ENCODE measurements at regions not wholly inside any gene's neighbourhood (a gene's known extent, or its start where the extent isn't known, plus 50 kb on each side); places are given as distances from the start of the nearest gene placed in this dataset.

DNA sequence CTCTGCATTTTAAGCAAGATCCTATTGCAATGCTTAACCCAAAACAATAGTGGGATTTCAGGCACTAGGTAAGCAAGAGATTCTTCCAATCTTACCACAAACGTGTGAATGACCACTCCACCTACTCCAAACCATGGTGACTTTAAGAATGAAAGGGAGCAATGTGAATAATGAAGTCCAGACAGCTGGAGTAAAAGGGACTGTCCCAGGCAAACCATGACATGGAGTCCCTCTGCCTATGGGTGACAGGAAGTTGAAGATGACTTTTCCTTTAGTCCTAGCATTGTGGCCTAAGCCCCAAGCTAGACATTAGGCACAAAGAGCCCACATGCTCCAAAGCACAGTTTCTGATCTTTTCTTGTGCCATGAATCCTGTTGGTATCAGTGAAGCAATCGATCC is 179.0 kb downstream of the SHQ1 start:
- H3K27ac Mint-ChIP-seq, result no peak overlapping the region
- Histone ChIP-seq H3K4me1 (ENCODE audit: insufficient read depth, low read length) (no peaks in the 10 kb centered on the region), H3K27me3 (ENCODE audit: insufficient read depth, low read length) (no peaks in the 10 kb centered on the region), H3K27ac (ENCODE audit: low read depth, low read length) (no peak overlapping the region), H3K9me3 (ENCODE audit: control insufficient read depth in 1 of 2, low read length in 2 of 2) (no peaks in the 10 kb centered on the region), H3K36me3 (ENCODE audit: insufficient read depth, low read length) (no peaks in the 10 kb centered on the region), H3K4me3 (ENCODE audit: low read length in 2 of 2) (no peak overlapping the region)
- no peaks in the 10 kb centered on the region for H3K9me3 Mint-ChIP-seq
- no peaks in the 10 kb centered on the region for H3K4me1 Mint-ChIP-seq
- H3K36me3 Mint-ChIP-seq, result no peaks in the 10 kb centered on the region
- intact Hi-C loops (cut with micrococcal nuclease), result loop anchor here (5.0 kb wide), 1 partner anchor 88 kb away; no protein-coding TSS in a partner anchor
- ChIA-PET CTCF (ENCODE audit: partially characterized antibody) (interaction anchor here (10.7 kb wide), 1 partner anchor 154 kb away, joined by 438 read pairs; no protein-coding TSS in a partner anchor), POLR2A (ENCODE audit: partially characterized antibody) (no interaction called here)
- H3K27me3 Mint-ChIP-seq, result no peaks in the 10 kb centered on the region
- no peak overlapping the region for H3K4me3 Mint-ChIP-seq
- no peak for DNase-seq

GRCh38 chr3:72666447-72666755 is 181.8 kb downstream of the SHQ1 start:
- H3K9me3 ChIP-seq (ENCODE audit: control insufficient read depth in 1 of 2, low read length in 2 of 2), result no peaks in the 10 kb centered on the region
- no peaks in the 10 kb centered on the region for H3K27me3 ChIP-seq (ENCODE audit: insufficient read depth, low read length)
- H3K4me1 ChIP-seq (ENCODE audit: insufficient read depth, low read length), result no peaks in the 10 kb centered on the region
- no peaks in the 10 kb centered on the region for H3K27me3 Mint-ChIP-seq
- intact Hi-C loops (cut with micrococcal nuclease), result loop anchor here (1.0 to 5.0 kb wide), 4 partner anchors 91 to 792 kb away; no protein-coding TSS in a partner anchor
- H3K27ac ChIP-seq (ENCODE audit: low read depth, low read length), result no peak overlapping the region
- H3K9me3 Mint-ChIP-seq, result no peaks in the 10 kb centered on the region
- no peak overlapping the region for H3K4me3 Mint-ChIP-seq
- H3K36me3 ChIP-seq (ENCODE audit: insufficient read depth, low read length), result no peaks in the 10 kb centered on the region
- ChIA-PET POLR2A (ENCODE audit: partially characterized antibody) (interaction anchor here (0.9 kb wide), 1 partner anchor 156 kb away, joined by 5 read pairs; no protein-coding TSS in a partner anchor), CTCF (ENCODE audit: partially characterized antibody) (interaction anchor here (0.7 to 10.7 kb wide), 59 partner anchors 9 to 1917 kb away, joined by 3 to 438 read pairs (median 5); partner anchors contain the start of gene SHQ1)
- H3K4me3 ChIP-seq (ENCODE audit: low read length in 2 of 2), result no peak overlapping the region
- peak in 1 of 5 donors; percentile 2 for DNase-seq
- no peak overlapping the region for H3K27ac Mint-ChIP-seq
- H3K36me3 Mint-ChIP-seq, result no peaks in the 10 kb centered on the region
- H3K4me1 Mint-ChIP-seq, result no peaks in the 10 kb centered on the region

GRCh38 chr3:72665701-72666446 is 182.4 kb downstream of the SHQ1 start:
- no peaks in the 10 kb centered on the region for H3K9me3 ChIP-seq (ENCODE audit: control insufficient read depth in 1 of 2, low read length in 2 of 2)
- no peaks in the 10 kb centered on the region for H3K4me1 ChIP-seq (ENCODE audit: insufficient read depth, low read length)
- no peaks in the 10 kb centered on the region for H3K27me3 Mint-ChIP-seq
- intact Hi-C loops (cut with micrococcal nuclease), result loop anchor here (1.0 to 5.0 kb wide), 4 partner anchors 91 to 791 kb away; no protein-coding TSS in a partner anchor
- H3K27ac Mint-ChIP-seq, result peak overlapping the region in 1 of 7 donors; percentile 36
- DNase-seq, result peak in 4 of 5 donors; percentile 45 to 54 (median 48)
- no peaks in the 10 kb centered on the region for H3K4me1 Mint-ChIP-seq
- ChIA-PET POLR2A (ENCODE audit: partially characterized antibody) (interaction anchor here (0.7 to 0.9 kb wide), 2 partner anchors 156 to 157 kb away, joined by 3 to 5 read pairs; no protein-coding TSS in a partner anchor), CTCF (ENCODE audit: partially characterized antibody) (interaction anchor here (0.6 to 10.7 kb wide), 64 partner anchors 9 to 1465 kb away, joined by 3 to 438 read pairs (median 5); partner anchors contain the start of gene SHQ1)
- H3K4me3 ChIP-seq (ENCODE audit: low read length in 2 of 2), result no peak overlapping the region
- H3K4me3 Mint-ChIP-seq, result no peak overlapping the region
- no peaks in the 10 kb centered on the region for H3K9me3 Mint-ChIP-seq
- H3K27ac ChIP-seq (ENCODE audit: low read depth, low read length), result no peak overlapping the region
- H3K36me3 Mint-ChIP-seq, result no peaks in the 10 kb centered on the region
- H3K27me3 ChIP-seq (ENCODE audit: insufficient read depth, low read length), result no peaks in the 10 kb centered on the region
- no peaks in the 10 kb centered on the region for H3K36me3 ChIP-seq (ENCODE audit: insufficient read depth, low read length)

GRCh38 chr3:72665103-72665502 is 183.1 kb downstream of the SHQ1 start:
- CTCF ChIA-PET (ENCODE audit: partially characterized antibody), result interaction anchor here (0.6 to 10.7 kb wide), 30 partner anchors 8 to 984 kb away, joined by 3 to 438 read pairs (median 8); no protein-coding TSS in a partner anchor
- H3K4me1 Mint-ChIP-seq, result no peaks in the 10 kb centered on the region
- Histone ChIP-seq H3K27me3 (ENCODE audit: insufficient read depth, low read length) (no peaks in the 10 kb centered on the region), H3K4me3 (ENCODE audit: low read length in 2 of 2) (no peak overlapping the region), H3K36me3 (ENCODE audit: insufficient read depth, low read length) (no peaks in the 10 kb centered on the region), H3K27ac (ENCODE audit: low read depth, low read length) (no peak overlapping the region), H3K9me3 (ENCODE audit: control insufficient read depth in 1 of 2, low read length in 2 of 2) (no peaks in the 10 kb centered on the region), H3K4me1 (ENCODE audit: insufficient read depth, low read length) (no peaks in the 10 kb centered on the region)
- H3K36me3 Mint-ChIP-seq, result no peaks in the 10 kb centered on the region
- intact Hi-C loops (cut with micrococcal nuclease), result loop anchor here (5.0 kb wide), 1 partner anchor 92 kb away; no protein-coding TSS in a partner anchor
- H3K9me3 Mint-ChIP-seq, result no peaks in the 10 kb centered on the region
- no peaks in the 10 kb centered on the region for H3K27me3 Mint-ChIP-seq
- no peak overlapping the region for H3K27ac Mint-ChIP-seq
- POLR2A ChIA-PET (ENCODE audit: partially characterized antibody), result interaction anchor here (0.7 kb wide), 1 partner anchor 157 kb away, joined by 3 read pairs; no protein-coding TSS in a partner anchor
- no peak overlapping the region for H3K4me3 Mint-ChIP-seq
- DNase-seq, result no peak

DNA sequence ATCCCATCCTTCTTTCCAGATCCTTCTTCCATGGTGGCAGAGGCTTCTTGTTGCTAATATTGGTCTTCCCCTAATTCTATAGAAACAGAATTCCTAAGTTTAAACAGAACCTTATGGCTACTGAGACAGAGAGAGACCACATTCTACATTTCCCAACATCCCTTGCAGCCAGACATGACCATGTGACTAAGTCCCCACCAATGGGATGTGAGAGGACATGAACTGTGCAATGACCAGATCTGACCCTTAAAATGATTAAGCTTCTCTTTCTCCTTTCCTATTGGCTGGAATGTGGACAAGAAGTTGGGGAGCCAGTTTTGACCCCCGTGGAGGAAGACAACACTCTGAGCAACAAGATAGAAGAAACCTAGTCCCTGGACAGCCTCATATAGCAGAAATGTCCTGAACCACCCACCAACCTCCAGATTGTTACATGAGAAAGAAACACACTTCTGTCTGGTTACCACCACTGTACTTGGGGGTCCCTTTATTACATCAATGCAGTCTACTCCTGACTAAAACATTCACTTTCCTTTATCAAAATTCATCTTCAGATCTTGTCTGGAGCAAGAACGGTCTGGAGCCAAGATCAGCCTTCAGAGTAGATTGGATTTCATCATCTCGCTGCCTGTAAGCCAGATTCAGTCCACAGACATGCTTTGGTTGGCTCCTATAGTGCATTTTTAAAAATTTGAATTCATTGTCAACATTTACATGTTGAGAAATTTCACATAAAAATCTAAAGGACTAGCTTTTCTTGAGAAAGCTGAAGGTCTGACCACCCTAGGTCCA is 183.9 kb downstream of the SHQ1 start:
- H3K4me1 Mint-ChIP-seq, result no peaks in the 10 kb centered on the region
- Histone ChIP-seq H3K4me3 (ENCODE audit: low read length in 2 of 2) (no peak overlapping the region), H3K9me3 (ENCODE audit: control insufficient read depth in 1 of 2, low read length in 2 of 2) (no peaks in the 10 kb centered on the region), H3K36me3 (ENCODE audit: insufficient read depth, low read length) (no peaks in the 10 kb centered on the region), H3K27me3 (ENCODE audit: insufficient read depth, low read length) (no peaks in the 10 kb centered on the region), H3K27ac (ENCODE audit: low read depth, low read length) (no peak overlapping the region), H3K4me1 (ENCODE audit: insufficient read depth, low read length) (no peaks in the 10 kb centered on the region)
- intact Hi-C loops (cut with micrococcal nuclease), result no loop called here
- no peaks in the 10 kb centered on the region for H3K9me3 Mint-ChIP-seq
- no peaks in the 10 kb centered on the region for H3K27me3 Mint-ChIP-seq
- POLR2A ChIA-PET (ENCODE audit: partially characterized antibody), result no interaction called here
- H3K4me3 Mint-ChIP-seq, result no peak overlapping the region
- H3K27ac Mint-ChIP-seq, result no peak overlapping the region
- H3K36me3 Mint-ChIP-seq, result no peaks in the 10 kb centered on the region
- no peak for DNase-seq
- CTCF ChIA-PET (ENCODE audit: partially characterized antibody), result interaction anchor here (1.7 to 10.7 kb wide), 8 partner anchors 16 to 790 kb away, joined by 7 to 438 read pairs (median 19); no protein-coding TSS in a partner anchor

- CTCF ChIA-PET (ENCODE audit: partially characterized antibody), result interaction anchor here (10.7 kb wide), 1 partner anchor 159 kb away, joined by 438 read pairs; no protein-coding TSS in a partner anchor
- Mint-ChIP-seq H3K27ac (no peak overlapping the region), H3K9me3 (no peaks in the 10 kb centered on the region), H3K36me3 (no peaks in the 10 kb centered on the region), H3K27me3 (no peaks in the 10 kb centered on the region), H3K4me3 (no peak overlapping the region), H3K4me1 (peaks cover 1 to 4% (median 2%) of the 10 kb centered on the region in 4 donors)
- H3K27me3 ChIP-seq (ENCODE audit: insufficient read depth, low read length), result no peaks in the 10 kb centered on the region
- H3K9me3 ChIP-seq (ENCODE audit: control insufficient read depth in 1 of 2, low read length in 2 of 2), result no peaks in the 10 kb centered on the region
- POLR2A ChIA-PET (ENCODE audit: partially characterized antibody), result no interaction called here
- no peak overlapping the region for H3K27ac ChIP-seq (ENCODE audit: low read depth, low read length)
- no peak for DNase-seq
- H3K4me3 ChIP-seq (ENCODE audit: low read length in 2 of 2), result no peak overlapping the region
- intact Hi-C loops (cut with micrococcal nuclease), result no loop called here
- H3K4me1 ChIP-seq (ENCODE audit: insufficient read depth, low read length), result no peaks in the 10 kb centered on the region
- H3K36me3 ChIP-seq (ENCODE audit: insufficient read depth, low read length), result no peaks in the 10 kb centered on the region
Measured at GRCh38 chr3:72663429-72663828, 184.8 kb downstream of the SHQ1 start.

DNA sequence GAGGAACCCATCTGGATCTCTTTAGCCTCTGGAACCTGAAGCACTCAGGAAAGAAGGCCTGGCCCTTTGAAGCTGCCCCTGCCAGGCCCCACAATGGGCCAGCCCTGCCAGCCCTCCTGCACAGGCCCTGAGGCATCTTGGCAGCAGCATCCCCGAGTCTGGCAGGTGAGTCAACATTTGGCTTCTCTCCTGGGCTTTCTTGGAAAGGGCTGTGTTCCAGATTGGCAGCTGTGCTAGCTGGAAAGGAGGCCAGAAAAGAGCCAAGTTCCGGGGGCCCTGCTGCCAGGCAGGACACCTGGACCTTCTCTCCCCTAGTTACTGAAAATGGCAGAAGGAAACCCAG is 187.2 kb downstream of the SHQ1 start:
- no peaks in the 10 kb centered on the region for H3K27me3 ChIP-seq (ENCODE audit: insufficient read depth, low read length)
- Mint-ChIP-seq H3K36me3 (no peaks in the 10 kb centered on the region), H3K27ac (peak overlapping the region in 1 of 7 donors; percentile 25), H3K27me3 (peaks cover 1 to 2% of the 10 kb centered on the region in 2 donors), H3K9me3 (no peaks in the 10 kb centered on the region), H3K4me1 (peaks cover 10 to 14% (median 13%) of the 10 kb centered on the region in 4 donors), H3K4me3 (no peak overlapping the region)
- H3K4me1 ChIP-seq (ENCODE audit: insufficient read depth, low read length), result peaks cover 9% of the 10 kb centered on the region
- H3K9me3 ChIP-seq (ENCODE audit: control insufficient read depth in 1 of 2, low read length in 2 of 2), result no peaks in the 10 kb centered on the region
- no peak for DNase-seq
- no peak overlapping the region for H3K4me3 ChIP-seq (ENCODE audit: low read length in 2 of 2)
- no peak overlapping the region for H3K27ac ChIP-seq (ENCODE audit: low read depth, low read length)
- POLR2A ChIA-PET (ENCODE audit: partially characterized antibody), result no interaction called here
- H3K36me3 ChIP-seq (ENCODE audit: insufficient read depth, low read length), result no peaks in the 10 kb centered on the region
- intact Hi-C loops (cut with micrococcal nuclease), result no loop called here
- CTCF ChIA-PET (ENCODE audit: partially characterized antibody), result interaction anchor here (1.2 kb wide), 1 partner anchor 163 kb away, joined by 4 read pairs; no protein-coding TSS in a partner anchor

All from CD4-positive, alpha-beta memory T cell (primary cell).